SK-N-SH treated with all-trans-retinoic acid at 6 μM for 48 hours (cell line): ENCODE measurements at regions not wholly inside any gene's neighbourhood (a gene's known extent, or its start where the extent isn't known, plus 50 kb on each side); places are given as distances from the start of the nearest gene placed in this dataset.

Source experiments
- CREB5 ChIP-seq: fragments of 250-450 bp; sonication (Bioruptor Pico); IDR thresholded peaks from 2 replicates; pipeline ENCODE4 v1.5.1; 2020; ENCODE audit warnings: low read depth, mild to moderate bottlenecking, moderate library complexity
- CSDC2 ChIP-seq: fragments of 250-450 bp; sonication (Bioruptor Pico); IDR thresholded peaks from 2 replicates; pipeline ENCODE4 v1.5.0; 2020; ENCODE audit warnings: mild to moderate bottlenecking, moderate library complexity
- POU6F1 ChIP-seq: fragments of 250-450 bp; sonication (Bioruptor Pico); IDR thresholded peaks from 2 replicates; pipeline ENCODE4 v1.8.0; 2021; ENCODE audit warnings: low read depth, mild to moderate bottlenecking, moderate library complexity, borderline replicate concordance
- RARB ChIP-seq: fragments of 250-450 bp; sonication (Bioruptor Pico); IDR thresholded peaks from 2 replicates; pipeline ENCODE4 v1.8.0; 2021; ENCODE audit warnings: mild to moderate bottlenecking, moderate library complexity
- TSHZ2 ChIP-seq: fragments of 250-450 bp; sonication (Bioruptor Pico); IDR thresholded peaks from 2 replicates; pipeline ENCODE4 v1.5.0; 2020; ENCODE audit warnings: mild to moderate bottlenecking, moderate library complexity
- ZC3H10 ChIP-seq: fragments of 250-450 bp; sonication (Bioruptor Pico); IDR thresholded peaks from 2 replicates; pipeline ENCODE4 v1.5.1; 2021; ENCODE audit warnings: mild to moderate bottlenecking, moderate library complexity
- ZFP3 ChIP-seq: fragments of 250-450 bp; sonication (Bioruptor Pico); IDR thresholded peaks from 2 replicates; pipeline ENCODE4 v1.5.0; 2020; ENCODE audit warnings: mild to moderate bottlenecking, moderate library complexity
- ZFP30 ChIP-seq: fragments of 450-650 bp; formaldehyde crosslinking; IDR thresholded peaks from 2 replicates; pipeline ENCODE4 v1.5.0; 2022; ENCODE audit warnings: mild to moderate bottlenecking, moderate library complexity
- ZNF565 ChIP-seq: fragments of 450-650 bp; formaldehyde crosslinking; conservative IDR thresholded peaks from 2 replicates; pipeline ENCODE4 v1.5.0; 2020; ENCODE audit warnings: low read depth, mild to moderate bottlenecking, moderate library complexity
- ZNF70 ChIP-seq: fragments of 450-650 bp; formaldehyde crosslinking; IDR thresholded peaks from 2 replicates; pipeline ENCODE4 v1.5.0; 2020; ENCODE audit warnings: mild to moderate bottlenecking, moderate library complexity

- TF ChIP-seq RARB (CRISPR knock-in tag): no peak
- TF ChIP-seq ZFP3: no peak
- TF ChIP-seq ZNF70 (CRISPR knock-in tag): no peak
- no peak for TF ChIP-seq ZC3H10 (CRISPR knock-in tag)
- no peak for TF ChIP-seq ZNF565
- TF ChIP-seq CSDC2: no peak
- no peak for TF ChIP-seq POU6F1 (CRISPR knock-in tag)
- no peak for TF ChIP-seq CREB5 (CRISPR knock-in tag)
- no peak for TF ChIP-seq TSHZ2 (CRISPR knock-in tag)
- TF ChIP-seq ZFP30: no peak
Measured at GRCh38 chr16:63311313-63311712, 1275.1 kb upstream of the CDH8 start.
